ENCODE measurements at regions not wholly inside any gene's neighbourhood (a gene's known extent, or its start where the extent isn't known, plus 50 kb on each side); places are given as distances from the start of the nearest gene placed in this dataset.

DNA sequence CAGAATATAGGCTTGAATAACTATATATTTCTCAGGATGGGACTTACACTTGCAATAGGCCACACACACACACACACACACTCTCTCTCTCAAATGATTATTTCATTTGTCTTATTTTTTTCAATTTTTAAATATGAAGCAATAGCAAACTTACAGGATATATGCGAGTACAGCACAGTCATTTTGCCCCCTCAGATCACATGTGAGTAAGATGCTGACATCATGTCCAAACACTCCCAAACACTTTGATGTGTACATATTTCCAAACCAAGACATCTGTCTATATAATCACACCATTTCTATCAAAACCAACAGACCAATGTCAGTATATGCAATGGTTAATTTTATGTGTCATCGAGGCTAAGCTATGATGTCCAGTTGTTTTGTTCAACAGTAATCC is 1535.9 kb upstream of the FLRT2 start:
- no peaks in the 10 kb centered on the region for H3K4me1 ChIP-seq (ENCODE audit: control insufficient read depth, insufficient read depth, low read length)
- H3K9ac ChIP-seq (ENCODE audit: low read length in 2 of 2), result no peak overlapping the region
- H3K27me3 ChIP-seq (ENCODE audit: control insufficient read depth in 1 of 2, insufficient read depth in 2 of 2, low read length in 2 of 2), result no peaks in the 10 kb centered on the region
- no peak overlapping the region for H3K4me3 ChIP-seq (ENCODE audit: low read length in 2 of 2)
- H3K27ac ChIP-seq (ENCODE audit: low read length), result no peak overlapping the region
- no peaks in the 10 kb centered on the region for H3K36me3 ChIP-seq (ENCODE audit: control insufficient read depth in 2 of 2, insufficient read depth in 2 of 2, low read length in 2 of 2)
- H3K9me3 ChIP-seq (ENCODE audit: control insufficient read depth in 2 of 2, low read length in 2 of 2), result no peaks in the 10 kb centered on the region

DNA sequence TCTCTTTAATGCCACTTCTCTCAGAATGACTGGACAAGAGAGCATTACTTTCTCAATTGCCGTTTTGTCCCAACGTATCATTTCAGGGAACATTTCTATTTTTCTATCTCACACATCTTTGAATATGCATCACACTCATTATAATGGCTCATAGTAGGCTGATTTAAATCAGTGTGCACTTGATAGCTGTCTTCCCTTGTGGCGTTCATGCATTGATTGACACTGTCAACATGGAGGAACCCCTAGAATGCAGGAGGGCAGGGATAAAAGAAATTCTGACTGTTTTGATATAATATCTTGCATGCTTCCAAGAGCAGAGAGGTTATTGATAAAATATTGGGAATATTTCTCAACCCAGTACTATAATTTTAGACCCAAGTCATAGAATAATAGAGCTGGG is 1528.9 kb upstream of the FLRT2 start:
- no peak overlapping the region for H3K4me3 ChIP-seq (ENCODE audit: low read length in 2 of 2)
- H3K4me1 ChIP-seq (ENCODE audit: control insufficient read depth, insufficient read depth, low read length), result no peaks in the 10 kb centered on the region
- H3K9ac ChIP-seq (ENCODE audit: low read length in 2 of 2), result no peak overlapping the region
- no peak overlapping the region for H3K27ac ChIP-seq (ENCODE audit: low read length)
- H3K27me3 ChIP-seq (ENCODE audit: control insufficient read depth in 1 of 2, insufficient read depth in 2 of 2, low read length in 2 of 2), result no peaks in the 10 kb centered on the region
- H3K36me3 ChIP-seq (ENCODE audit: control insufficient read depth in 2 of 2, insufficient read depth in 2 of 2, low read length in 2 of 2), result no peaks in the 10 kb centered on the region
- H3K9me3 ChIP-seq (ENCODE audit: control insufficient read depth in 2 of 2, low read length in 2 of 2), result no peaks in the 10 kb centered on the region

DNA sequence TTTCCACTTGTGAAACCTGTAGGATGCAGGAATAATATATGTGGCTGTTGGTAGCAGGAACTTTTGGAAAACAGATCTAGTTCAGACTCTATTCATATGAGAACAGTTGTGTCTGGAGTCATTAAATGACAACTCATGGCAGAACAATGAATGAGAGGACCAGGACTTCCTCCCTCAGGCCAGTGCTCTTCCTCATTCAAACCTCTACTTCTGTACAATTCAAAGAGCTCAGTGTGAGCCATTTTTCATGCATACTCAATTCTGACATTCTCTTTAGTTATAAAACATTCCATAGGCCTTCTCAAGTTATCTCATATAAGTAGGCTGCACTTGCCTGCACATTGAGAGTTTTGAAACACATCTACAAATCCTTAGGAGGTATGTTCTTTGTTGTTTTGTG is 1526.6 kb upstream of the FLRT2 start:
- no peaks in the 10 kb centered on the region for H3K9me3 ChIP-seq (ENCODE audit: control insufficient read depth in 2 of 2, low read length in 2 of 2)
- H3K9ac ChIP-seq (ENCODE audit: low read length in 2 of 2), result no peak overlapping the region
- no peaks in the 10 kb centered on the region for H3K27me3 ChIP-seq (ENCODE audit: control insufficient read depth in 1 of 2, insufficient read depth in 2 of 2, low read length in 2 of 2)
- H3K4me3 ChIP-seq (ENCODE audit: low read length in 2 of 2), result no peak overlapping the region
- no peaks in the 10 kb centered on the region for H3K36me3 ChIP-seq (ENCODE audit: control insufficient read depth in 2 of 2, insufficient read depth in 2 of 2, low read length in 2 of 2)
- no peak overlapping the region for H3K27ac ChIP-seq (ENCODE audit: low read length)
- H3K4me1 ChIP-seq (ENCODE audit: control insufficient read depth, insufficient read depth, low read length), result no peaks in the 10 kb centered on the region

DNA sequence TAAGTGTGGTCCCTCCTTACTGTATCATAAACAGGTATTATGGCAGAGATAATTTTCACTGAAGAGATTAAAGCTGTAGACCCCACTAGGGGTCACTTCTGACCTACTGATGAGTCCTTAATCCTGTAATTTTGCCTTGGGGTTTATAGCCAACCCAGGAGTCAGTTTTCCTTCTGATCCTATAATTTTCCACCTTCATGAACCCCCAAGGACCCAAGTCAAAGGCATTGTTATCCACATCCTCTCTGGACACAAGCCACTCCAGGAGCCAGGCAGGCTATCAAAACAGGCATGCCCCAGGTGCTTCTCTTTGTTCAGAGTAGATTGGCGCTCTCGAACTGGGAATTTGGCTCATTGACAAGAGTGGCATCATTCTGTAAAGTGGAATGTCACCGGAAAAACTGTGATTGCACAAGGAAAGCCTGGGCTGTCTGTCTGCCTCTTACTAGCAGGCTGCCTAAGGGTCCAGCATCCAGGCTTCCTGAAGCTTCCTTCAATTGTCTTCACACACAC is 1523.2 kb upstream of the FLRT2 start:
- Histone ChIP-seq H3K36me3 (ENCODE audit: control insufficient read depth in 2 of 2, insufficient read depth in 2 of 2, low read length in 2 of 2) (no peaks in the 10 kb centered on the region), H3K9ac (ENCODE audit: low read length in 2 of 2) (no peak overlapping the region), H3K4me3 (ENCODE audit: low read length in 2 of 2) (no peak overlapping the region), H3K9me3 (ENCODE audit: control insufficient read depth in 2 of 2, low read length in 2 of 2) (no peaks in the 10 kb centered on the region), H3K27ac (ENCODE audit: low read length) (no peak overlapping the region), H3K27me3 (ENCODE audit: control insufficient read depth in 1 of 2, insufficient read depth in 2 of 2, low read length in 2 of 2) (no peaks in the 10 kb centered on the region), H3K4me1 (ENCODE audit: control insufficient read depth, insufficient read depth, low read length) (no peaks in the 10 kb centered on the region)

DNA sequence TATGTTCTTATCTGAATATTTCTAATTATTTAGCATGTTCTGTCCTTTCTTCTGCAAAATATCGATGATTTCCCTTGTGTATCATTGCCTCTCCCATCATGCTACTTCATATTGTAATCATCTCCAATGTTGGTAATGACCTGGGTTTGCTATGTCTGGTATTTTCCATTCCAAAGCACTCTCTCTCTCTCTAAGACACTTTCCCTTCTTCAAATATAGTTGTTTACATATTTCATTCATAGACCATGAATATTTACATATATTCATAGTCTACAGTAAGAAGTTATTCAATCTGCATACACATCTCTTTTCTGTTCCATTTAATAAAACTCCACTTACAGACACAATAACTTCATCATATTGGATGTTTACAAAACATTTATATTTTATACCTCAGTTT is 1516.5 kb upstream of the FLRT2 start:
- Histone ChIP-seq H3K9me3 (ENCODE audit: control insufficient read depth in 2 of 2, low read length in 2 of 2) (no peaks in the 10 kb centered on the region), H3K27me3 (ENCODE audit: control insufficient read depth in 1 of 2, insufficient read depth in 2 of 2, low read length in 2 of 2) (no peaks in the 10 kb centered on the region), H3K4me3 (ENCODE audit: low read length in 2 of 2) (no peak overlapping the region), H3K9ac (ENCODE audit: low read length in 2 of 2) (no peak overlapping the region), H3K27ac (ENCODE audit: low read length) (no peak overlapping the region), H3K36me3 (ENCODE audit: control insufficient read depth in 2 of 2, insufficient read depth in 2 of 2, low read length in 2 of 2) (no peaks in the 10 kb centered on the region), H3K4me1 (ENCODE audit: control insufficient read depth, insufficient read depth, low read length) (no peaks in the 10 kb centered on the region)

DNA sequence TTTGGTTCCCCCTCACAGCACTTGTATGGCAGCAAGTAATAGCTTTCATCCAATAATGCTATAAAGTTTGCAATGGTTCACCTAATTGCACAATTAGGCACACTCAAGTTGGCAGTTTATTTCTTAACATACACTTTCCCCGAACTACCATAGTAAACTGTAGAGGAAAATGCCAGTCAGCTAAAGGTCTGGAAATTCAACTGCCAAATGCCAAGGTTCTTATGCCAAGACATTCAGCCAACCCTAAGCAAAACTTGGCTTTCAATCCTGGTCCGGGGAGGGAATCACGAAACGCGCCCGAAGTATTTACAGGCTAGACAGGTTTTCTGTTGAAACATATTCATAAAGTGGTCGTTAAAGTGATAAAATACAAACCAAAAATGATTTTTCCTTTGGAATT is 1512.4 kb upstream of the FLRT2 start:
- Histone ChIP-seq H3K27me3 (ENCODE audit: control insufficient read depth in 1 of 2, insufficient read depth in 2 of 2, low read length in 2 of 2) (no peaks in the 10 kb centered on the region), H3K9me3 (ENCODE audit: control insufficient read depth in 2 of 2, low read length in 2 of 2) (no peaks in the 10 kb centered on the region), H3K4me3 (ENCODE audit: low read length in 2 of 2) (no peak overlapping the region), H3K9ac (ENCODE audit: low read length in 2 of 2) (no peak overlapping the region), H3K27ac (ENCODE audit: low read length) (no peak overlapping the region), H3K36me3 (ENCODE audit: control insufficient read depth in 2 of 2, insufficient read depth in 2 of 2, low read length in 2 of 2) (no peaks in the 10 kb centered on the region), H3K4me1 (ENCODE audit: control insufficient read depth, insufficient read depth, low read length) (no peaks in the 10 kb centered on the region)

DNA sequence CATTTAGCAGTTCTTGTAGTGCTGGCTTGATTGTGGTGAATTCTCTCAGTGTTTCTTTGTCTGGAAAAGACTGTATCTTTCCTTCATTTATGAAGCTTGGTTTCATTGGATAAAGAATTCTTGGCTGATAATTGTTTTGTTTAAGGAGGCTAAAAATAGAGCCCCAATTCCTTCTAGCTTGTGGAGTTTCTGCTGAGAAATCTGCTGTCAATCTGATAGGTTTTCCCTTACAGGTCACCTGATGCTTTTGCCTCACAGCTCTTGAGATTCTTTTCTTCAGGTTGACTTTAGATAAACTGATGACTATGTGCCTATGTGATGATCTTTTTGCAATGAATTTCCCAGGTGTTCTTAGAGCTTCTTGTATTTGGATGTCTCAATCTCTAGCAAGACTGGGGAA is 1508.5 kb upstream of the FLRT2 start:
- Histone ChIP-seq H3K4me1 (ENCODE audit: control insufficient read depth, insufficient read depth, low read length) (no peaks in the 10 kb centered on the region), H3K27me3 (ENCODE audit: control insufficient read depth in 1 of 2, insufficient read depth in 2 of 2, low read length in 2 of 2) (no peaks in the 10 kb centered on the region), H3K9ac (ENCODE audit: low read length in 2 of 2) (no peak overlapping the region), H3K9me3 (ENCODE audit: control insufficient read depth in 2 of 2, low read length in 2 of 2) (no peaks in the 10 kb centered on the region), H3K36me3 (ENCODE audit: control insufficient read depth in 2 of 2, insufficient read depth in 2 of 2, low read length in 2 of 2) (no peaks in the 10 kb centered on the region), H3K4me3 (ENCODE audit: low read length in 2 of 2) (no peak overlapping the region), H3K27ac (ENCODE audit: low read length) (no peak overlapping the region)

DNA sequence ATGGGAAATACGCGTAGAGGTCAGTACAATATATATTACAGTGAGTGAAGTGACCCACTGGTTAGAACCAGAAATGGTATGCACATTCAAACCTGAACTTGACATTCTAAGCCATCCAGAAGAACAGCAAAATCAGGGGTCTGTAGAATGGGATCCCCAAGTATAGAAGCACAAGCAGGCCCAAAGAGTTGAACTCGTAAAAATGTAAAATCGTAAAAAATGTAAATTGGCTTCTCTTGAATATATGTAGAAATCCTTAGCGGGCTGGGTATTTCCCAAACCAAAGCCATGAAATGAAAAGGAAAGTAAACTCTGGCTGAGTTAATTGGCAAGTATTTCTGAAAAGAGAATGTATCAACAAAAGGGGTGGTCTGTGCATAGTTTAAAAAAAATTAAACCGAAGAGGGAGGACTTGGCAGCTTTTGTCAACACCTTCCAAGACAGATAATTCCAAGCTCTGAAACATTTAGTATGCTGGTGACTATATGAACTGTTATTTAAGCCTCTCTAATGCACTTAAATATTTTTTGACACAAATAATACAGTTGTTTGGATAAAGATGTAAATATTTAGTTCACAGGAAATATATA is 1505.6 kb upstream of the FLRT2 start:
- no peak overlapping the region for H3K27ac ChIP-seq (ENCODE audit: low read length)
- no peak overlapping the region for H3K9ac ChIP-seq (ENCODE audit: low read length in 2 of 2)
- H3K27me3 ChIP-seq (ENCODE audit: control insufficient read depth in 1 of 2, insufficient read depth in 2 of 2, low read length in 2 of 2), result no peaks in the 10 kb centered on the region
- H3K4me3 ChIP-seq (ENCODE audit: low read length in 2 of 2), result no peak overlapping the region
- H3K9me3 ChIP-seq (ENCODE audit: control insufficient read depth in 2 of 2, low read length in 2 of 2), result no peaks in the 10 kb centered on the region
- H3K36me3 ChIP-seq (ENCODE audit: control insufficient read depth in 2 of 2, insufficient read depth in 2 of 2, low read length in 2 of 2), result no peaks in the 10 kb centered on the region
- H3K4me1 ChIP-seq (ENCODE audit: control insufficient read depth, insufficient read depth, low read length), result no peaks in the 10 kb centered on the region

DNA sequence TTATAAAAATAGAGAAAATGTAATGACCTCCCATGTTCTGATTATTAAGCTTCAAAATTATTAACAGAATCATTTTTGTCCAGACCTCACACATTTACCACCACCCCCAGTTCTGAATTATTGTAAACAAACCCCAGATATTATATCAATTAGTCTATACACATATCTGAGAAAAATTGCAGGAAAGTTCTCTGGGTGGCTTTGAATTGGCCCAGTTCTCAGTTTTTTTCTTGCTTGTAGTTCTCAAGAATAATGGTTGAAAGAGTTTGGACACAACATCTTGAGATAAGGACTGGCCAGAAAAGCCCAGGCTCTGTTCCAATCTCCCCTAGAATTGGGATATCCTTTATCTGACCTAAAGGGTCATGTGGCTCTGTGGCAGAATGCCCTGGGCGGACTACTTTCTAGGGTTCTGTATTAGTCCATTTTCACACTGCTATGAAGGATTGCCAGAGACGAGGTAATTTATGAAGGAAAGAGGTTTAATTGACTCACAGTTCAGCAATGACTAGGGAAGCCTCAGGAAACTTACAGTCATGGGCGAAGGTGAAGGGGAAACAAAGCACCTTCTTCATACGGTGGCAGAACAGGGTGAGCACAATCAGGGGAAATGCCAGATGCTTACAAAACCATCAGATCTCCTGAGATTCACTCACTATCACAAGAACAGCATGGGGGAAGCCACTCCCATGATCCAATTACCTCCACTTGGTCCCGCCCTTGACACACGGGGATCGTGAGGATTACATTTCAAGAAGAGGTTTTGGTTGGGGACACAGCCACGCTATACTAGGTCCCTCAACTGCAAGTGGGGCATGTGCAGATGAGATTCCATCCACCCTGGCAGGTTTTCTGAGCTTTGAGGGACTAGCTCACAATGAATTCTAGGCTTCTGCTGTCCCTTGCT is 1504.6 kb upstream of the FLRT2 start:
- Histone ChIP-seq H3K4me1 (ENCODE audit: control insufficient read depth, insufficient read depth, low read length) (no peaks in the 10 kb centered on the region), H3K27ac (ENCODE audit: low read length) (no peak overlapping the region), H3K36me3 (ENCODE audit: control insufficient read depth in 2 of 2, insufficient read depth in 2 of 2, low read length in 2 of 2) (no peaks in the 10 kb centered on the region), H3K9me3 (ENCODE audit: control insufficient read depth in 2 of 2, low read length in 2 of 2) (no peaks in the 10 kb centered on the region), H3K9ac (ENCODE audit: low read length in 2 of 2) (no peak overlapping the region), H3K27me3 (ENCODE audit: control insufficient read depth in 1 of 2, insufficient read depth in 2 of 2, low read length in 2 of 2) (no peaks in the 10 kb centered on the region), H3K4me3 (ENCODE audit: low read length in 2 of 2) (no peak overlapping the region)

DNA sequence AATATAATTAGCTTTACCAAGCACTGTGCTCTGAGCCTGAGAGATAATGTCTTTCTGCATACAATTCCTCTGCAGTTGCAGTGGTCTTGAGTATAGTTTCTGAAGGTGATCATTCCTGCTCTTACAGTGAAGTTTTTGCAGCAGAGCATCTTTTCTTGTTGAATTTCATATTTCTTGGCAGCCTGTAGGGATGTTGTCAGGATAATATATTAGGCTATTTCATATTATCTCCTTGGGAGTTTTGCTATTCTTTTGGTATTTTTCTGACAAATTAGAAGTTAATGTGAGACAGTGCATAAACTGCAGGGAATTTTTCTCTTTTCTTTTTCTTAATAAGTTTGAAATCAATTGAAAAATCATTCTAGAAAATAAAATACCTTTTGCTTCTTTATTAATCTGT is 1502.6 kb upstream of the FLRT2 start:
- H3K4me3 ChIP-seq (ENCODE audit: low read length in 2 of 2), result no peak overlapping the region
- no peaks in the 10 kb centered on the region for H3K27me3 ChIP-seq (ENCODE audit: control insufficient read depth in 1 of 2, insufficient read depth in 2 of 2, low read length in 2 of 2)
- no peak overlapping the region for H3K9ac ChIP-seq (ENCODE audit: low read length in 2 of 2)
- no peaks in the 10 kb centered on the region for H3K4me1 ChIP-seq (ENCODE audit: control insufficient read depth, insufficient read depth, low read length)
- H3K9me3 ChIP-seq (ENCODE audit: control insufficient read depth in 2 of 2, low read length in 2 of 2), result no peaks in the 10 kb centered on the region
- no peaks in the 10 kb centered on the region for H3K36me3 ChIP-seq (ENCODE audit: control insufficient read depth in 2 of 2, insufficient read depth in 2 of 2, low read length in 2 of 2)
- H3K27ac ChIP-seq (ENCODE audit: low read length), result no peak overlapping the region

DNA sequence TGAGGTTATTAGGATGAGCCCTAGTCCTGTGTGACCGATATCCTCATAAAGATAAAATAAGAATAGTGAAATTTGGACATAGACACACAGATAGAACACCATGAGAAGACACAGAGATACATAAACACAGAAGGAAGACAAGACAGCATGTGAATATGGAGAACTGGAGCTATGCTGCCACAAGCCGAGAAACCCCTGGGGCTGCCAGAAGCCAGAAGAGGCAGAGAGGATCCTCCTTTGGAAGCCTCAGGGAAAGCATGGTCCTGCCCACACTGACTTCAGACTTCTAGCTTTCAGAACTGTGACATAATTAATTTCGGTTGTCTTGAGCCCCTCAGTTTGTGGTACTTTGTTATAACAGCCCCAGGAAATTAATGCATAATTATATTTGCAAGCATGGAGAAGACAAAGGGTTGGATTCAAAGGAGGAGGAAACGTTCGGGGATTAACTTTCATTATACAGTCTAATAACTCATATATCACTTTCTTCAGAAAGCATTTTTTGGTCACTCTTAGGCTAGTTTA is 1501.8 kb upstream of the FLRT2 start:
- H3K27me3 ChIP-seq (ENCODE audit: control insufficient read depth in 1 of 2, insufficient read depth in 2 of 2, low read length in 2 of 2), result no peaks in the 10 kb centered on the region
- H3K4me1 ChIP-seq (ENCODE audit: control insufficient read depth, insufficient read depth, low read length), result no peaks in the 10 kb centered on the region
- H3K36me3 ChIP-seq (ENCODE audit: control insufficient read depth in 2 of 2, insufficient read depth in 2 of 2, low read length in 2 of 2), result no peaks in the 10 kb centered on the region
- no peak overlapping the region for H3K9ac ChIP-seq (ENCODE audit: low read length in 2 of 2)
- H3K9me3 ChIP-seq (ENCODE audit: control insufficient read depth in 2 of 2, low read length in 2 of 2), result no peaks in the 10 kb centered on the region
- no peak overlapping the region for H3K4me3 ChIP-seq (ENCODE audit: low read length in 2 of 2)
- no peak overlapping the region for H3K27ac ChIP-seq (ENCODE audit: low read length)
